H1 (cell line): ENCODE measurements at regions not wholly inside any gene's neighbourhood (a gene's known extent, or its start where the extent isn't known, plus 50 kb on each side); places are given as distances from the start of the nearest gene placed in this dataset.

Experiments used
- CTCF ChIP-seq, 3 experiments: IDR thresholded peaks; 1 replicate in 2 of 3; 2 replicates in 1 of 3; pipeline versions ENCODE4 v1.5.1 to v1.6.1; 2011; ENCODE audit warnings: low read length in 3 of 3, mild to moderate bottlenecking in 3 of 3, inconsistent platforms in 2 of 3, low read depth in 1 of 3, moderate library complexity in 1 of 3; ENCODE audit not compliant: insufficient read depth in 1 of 3; ENCODE audit errors: control extremely low read depth in 1 of 3
- SP4 ChIP-seq: IDR thresholded peaks from 2 replicates; pipeline ENCODE4 v1.6.1; 2012; ENCODE audit warnings: low read length, inconsistent platforms
- ZNF274 ChIP-seq: IDR thresholded peaks from 2 replicates; pipeline ENCODE4 v1.7.0; 2012; ENCODE audit warnings: low read length, borderline replicate concordance; ENCODE audit errors: extremely low read depth

GRCh38 chr18:73419531-73419930, 551.7 kb upstream of the NETO1 start:
- no peak for TF ChIP-seq ZNF274
- no peak for TF ChIP-seq SP4
- TF ChIP-seq CTCF (IDR thresholded peaks at IDR 0.05; ENCODE audit: control extremely low read depth in 1 of 3, insufficient read depth in 1 of 3, low read depth in 1 of 3, low read length in 3 of 3) = no peak
